Superior temporal gyrus (tissue), 1 donor: ENCODE measurements at regions not wholly inside any gene's neighbourhood (a gene's known extent, or its start where the extent isn't known, plus 50 kb on each side); places are given as distances from the start of the nearest gene placed in this dataset.
A peak's percentile ranks its signal among the peaks of the same experiment; 100 is the strongest.
"Not testable (repeated sequence)": the region's sequence is repeated elsewhere in the genome, so short reads cannot be mapped to it uniquely, and the experiment has no call there.

Source experiments
- DNase-seq: peaks from one replicate; pipeline ENCODE4 v3.0.0-alpha.2; 2016; ENCODE audit errors: extremely low spot score

DNA sequence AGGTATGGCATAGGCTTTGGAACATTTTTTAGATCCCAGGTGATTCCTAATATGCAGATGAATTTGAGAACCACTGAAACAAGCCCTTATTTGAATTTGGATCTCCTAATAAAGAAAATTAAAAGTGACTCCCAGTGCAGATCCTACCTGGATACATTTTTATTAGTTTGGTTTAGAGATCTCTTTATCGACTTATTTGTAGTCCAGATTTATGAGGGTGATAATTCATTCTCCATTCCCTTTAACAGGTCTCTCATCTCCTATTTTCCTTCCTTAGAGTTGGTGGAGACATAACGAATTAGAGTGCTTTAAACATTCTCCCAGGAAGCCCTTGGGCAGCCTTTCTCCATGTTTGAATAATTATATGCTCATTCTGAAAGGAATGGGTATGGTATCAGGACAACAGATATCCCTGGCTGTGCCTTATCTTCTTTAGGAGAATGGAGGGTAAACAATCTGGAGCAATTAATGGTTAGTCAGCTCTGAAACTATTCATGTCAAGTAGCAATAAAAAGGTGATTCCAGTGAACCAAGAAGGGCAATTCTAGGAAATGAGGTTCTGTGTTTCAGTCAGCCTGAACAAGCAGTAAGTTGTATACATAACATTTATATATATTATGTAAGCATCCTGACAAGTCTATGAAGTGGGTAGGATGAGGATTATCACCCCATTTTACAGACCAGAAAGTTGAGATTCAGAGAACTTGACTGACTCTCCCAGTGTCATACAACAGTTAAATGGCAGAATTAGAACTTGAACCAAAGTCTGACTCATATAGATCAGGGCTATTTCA is 53.9 kb upstream of the RCE1 start:
- no peak for DNase-seq

DNA sequence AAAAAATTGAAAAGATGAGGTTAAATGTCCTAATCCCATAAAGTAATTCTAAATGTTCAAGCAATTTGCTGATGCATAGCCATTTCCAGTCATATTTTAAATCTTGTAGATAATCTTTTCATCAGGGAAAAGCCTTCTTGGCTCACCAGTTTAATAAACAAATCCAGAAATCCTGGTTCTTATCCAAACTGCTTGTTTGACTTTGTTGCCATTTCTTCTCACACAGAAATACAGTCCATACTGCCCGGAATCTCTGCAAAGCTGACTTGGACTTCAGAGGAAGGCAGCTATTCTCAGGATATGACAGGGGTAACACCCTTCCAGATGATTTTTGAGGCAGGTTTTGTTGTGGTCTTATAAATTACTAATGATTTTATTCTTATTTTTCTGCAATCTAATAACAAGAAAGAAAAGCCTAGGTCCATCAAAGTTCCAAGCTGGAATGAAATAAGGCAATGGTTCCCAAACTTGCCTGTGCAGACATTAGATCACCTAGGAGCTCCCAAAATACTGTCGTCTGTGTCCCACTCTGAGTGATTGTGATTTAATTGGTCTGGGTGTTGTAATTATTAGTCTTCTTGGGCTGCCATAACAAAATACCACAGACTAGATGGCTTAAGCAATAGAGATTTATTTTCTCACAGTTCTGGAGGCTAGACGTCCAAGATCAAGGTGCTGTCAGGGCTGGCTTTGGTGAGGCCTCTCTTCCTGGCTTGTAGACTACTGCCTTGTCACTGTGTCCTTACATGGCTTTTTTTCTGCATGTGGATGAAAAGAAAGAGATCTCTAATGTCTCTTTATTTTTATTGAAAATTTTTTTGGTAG is 55.1 kb upstream of the RCE1 start:
- no peak for DNase-seq

GRCh38 chr11:66784575-66784974 is 55.6 kb upstream of the SPTBN2 start:
- peak; percentile 19 for DNase-seq

GRCh38 chr11:66782726-66783125 is 53.7 kb upstream of the SPTBN2 start:
- no peak for DNase-seq

GRCh38 chr11:66779651-66780050 is 50.6 kb upstream of the SPTBN2 start:
- DNase-seq = not testable (repeated sequence)
